ENCODE measurements at regions not wholly inside any gene's neighbourhood (a gene's known extent, or its start where the extent isn't known, plus 50 kb on each side); places are given as distances from the start of the nearest gene placed in this dataset.

GRCh38 chr14:82073547-82073946, 539.9 kb upstream of the SEL1L start:
- no peak for TF ChIP-seq RAD21 (conservative IDR thresholded peaks at IDR 0.05)
- no peak for TF ChIP-seq CTCF (IDR thresholded peaks at IDR 0.05; ENCODE audit: poor library complexity, severe bottlenecking)
- TF ChIP-seq POLR2AphosphoS5 (IDR thresholded peaks at IDR 0.05): no peak
- no peak for TF ChIP-seq EP300 (conservative IDR thresholded peaks at IDR 0.05; ENCODE audit: poor library complexity, severe bottlenecking)
- TF ChIP-seq TAF1 (IDR thresholded peaks at IDR 0.05; ENCODE audit: low read depth): no peak
- no peak for TF ChIP-seq EZH2 (IDR thresholded peaks at IDR 0.05; ENCODE audit: borderline replicate concordance, insufficient read depth, low read length, poor library complexity, severe bottlenecking)
- no peak for TF ChIP-seq MXI1 (conservative IDR thresholded peaks at IDR 0.05; ENCODE audit: poor library complexity, severe bottlenecking)
- no peak for TF ChIP-seq REST (IDR thresholded peaks at IDR 0.05; ENCODE audit: borderline replicate concordance)
